ENCODE measurements at regions not wholly inside any gene's neighbourhood (a gene's known extent, or its start where the extent isn't known, plus 50 kb on each side); places are given as distances from the start of the nearest gene placed in this dataset.
"Not testable (repeated sequence)": the region's sequence is repeated elsewhere in the genome, so short reads cannot be mapped to it uniquely, and the experiment has no call there.

DNA sequence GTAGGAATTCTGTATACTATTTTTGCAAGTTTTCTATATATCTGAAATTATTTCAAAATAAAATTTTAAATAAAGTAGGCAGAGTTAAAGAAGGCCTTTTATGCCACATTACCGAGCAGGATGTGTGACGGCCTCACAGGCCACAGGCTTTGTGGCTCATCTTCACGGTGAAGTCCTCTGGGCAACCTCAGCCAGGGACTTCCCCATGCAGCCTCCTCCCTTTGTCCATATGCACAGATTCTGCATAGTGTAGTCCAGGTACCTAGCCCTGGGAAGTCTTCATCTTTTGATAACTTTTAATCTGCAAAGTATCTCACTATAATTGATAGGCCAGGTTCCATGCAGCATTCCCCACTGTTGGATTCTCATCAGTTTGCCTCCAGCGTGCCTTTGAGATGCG lies 62.8 kb downstream of the ARHGAP11B start:
- H3K9me3 ChIP-seq (ENCODE audit: control insufficient read depth in 1 of 2, low read length in 2 of 2); H3K27me3 ChIP-seq (ENCODE audit: low read depth, low read length); H3K27ac ChIP-seq (ENCODE audit: low read length); H3K36me3 ChIP-seq (ENCODE audit: control insufficient read depth in 1 of 2, insufficient read depth in 2 of 2, low read length in 2 of 2); H3K4me3 ChIP-seq (ENCODE audit: low read depth in 1 of 2, low read length in 2 of 2); H3K4me1 ChIP-seq (ENCODE audit: control insufficient read depth in 1 of 2, insufficient read depth in 2 of 2, low read length in 2 of 2): not testable (repeated sequence)

DNA sequence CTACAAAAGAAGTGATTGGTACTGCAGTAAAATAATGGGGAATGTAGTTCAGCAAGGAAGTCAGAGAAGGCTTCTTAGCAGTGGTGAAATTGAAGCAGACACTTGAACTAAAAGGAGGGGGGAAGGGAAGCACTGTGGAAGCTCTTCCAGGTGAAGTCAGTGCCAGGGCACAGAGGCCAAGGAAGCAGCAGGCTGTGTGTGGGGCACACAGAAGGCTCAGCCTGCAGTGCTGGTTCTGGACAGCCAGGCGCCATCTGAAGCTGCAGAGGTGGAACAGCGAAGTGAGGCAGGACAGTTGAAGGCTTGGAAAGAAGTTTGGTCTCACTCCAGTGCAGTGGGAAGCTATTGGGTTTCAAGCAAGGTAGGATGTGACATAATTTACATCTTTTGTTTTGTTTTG lies 64.2 kb downstream of the ARHGAP11B start:
- H3K27ac ChIP-seq (ENCODE audit: low read length); H3K4me3 ChIP-seq (ENCODE audit: low read depth in 1 of 2, low read length in 2 of 2); H3K36me3 ChIP-seq (ENCODE audit: control insufficient read depth in 1 of 2, insufficient read depth in 2 of 2, low read length in 2 of 2); H3K9me3 ChIP-seq (ENCODE audit: control insufficient read depth in 1 of 2, low read length in 2 of 2); H3K4me1 ChIP-seq (ENCODE audit: control insufficient read depth in 1 of 2, insufficient read depth in 2 of 2, low read length in 2 of 2); H3K27me3 ChIP-seq (ENCODE audit: low read depth, low read length): not testable (repeated sequence)

DNA sequence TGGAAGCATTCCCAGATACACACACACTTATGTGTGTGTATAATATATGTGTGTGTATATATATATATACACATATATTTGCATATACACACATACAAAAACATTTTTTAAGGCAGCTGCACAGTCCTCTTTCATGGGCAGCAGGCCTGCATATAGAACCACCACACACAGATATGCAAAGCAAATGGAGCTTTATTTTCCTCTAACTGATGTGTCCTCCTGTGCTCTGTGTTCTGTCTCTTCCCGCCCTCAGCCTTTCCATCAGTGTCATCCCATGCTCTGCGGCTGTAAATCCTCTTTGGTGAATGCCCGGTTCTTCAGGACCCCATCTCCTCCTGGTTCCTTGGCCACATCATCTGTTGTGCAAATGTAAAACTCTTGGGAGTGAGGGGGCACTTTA lies 69.9 kb downstream of the ARHGAP11B start:
- not testable (repeated sequence) for H3K4me3 ChIP-seq (ENCODE audit: low read depth in 1 of 2, low read length in 2 of 2); H3K9me3 ChIP-seq (ENCODE audit: control insufficient read depth in 1 of 2, low read length in 2 of 2); H3K36me3 ChIP-seq (ENCODE audit: control insufficient read depth in 1 of 2, insufficient read depth in 2 of 2, low read length in 2 of 2); H3K27me3 ChIP-seq (ENCODE audit: low read depth, low read length); H3K27ac ChIP-seq (ENCODE audit: low read length); H3K4me1 ChIP-seq (ENCODE audit: control insufficient read depth in 1 of 2, insufficient read depth in 2 of 2, low read length in 2 of 2)

DNA sequence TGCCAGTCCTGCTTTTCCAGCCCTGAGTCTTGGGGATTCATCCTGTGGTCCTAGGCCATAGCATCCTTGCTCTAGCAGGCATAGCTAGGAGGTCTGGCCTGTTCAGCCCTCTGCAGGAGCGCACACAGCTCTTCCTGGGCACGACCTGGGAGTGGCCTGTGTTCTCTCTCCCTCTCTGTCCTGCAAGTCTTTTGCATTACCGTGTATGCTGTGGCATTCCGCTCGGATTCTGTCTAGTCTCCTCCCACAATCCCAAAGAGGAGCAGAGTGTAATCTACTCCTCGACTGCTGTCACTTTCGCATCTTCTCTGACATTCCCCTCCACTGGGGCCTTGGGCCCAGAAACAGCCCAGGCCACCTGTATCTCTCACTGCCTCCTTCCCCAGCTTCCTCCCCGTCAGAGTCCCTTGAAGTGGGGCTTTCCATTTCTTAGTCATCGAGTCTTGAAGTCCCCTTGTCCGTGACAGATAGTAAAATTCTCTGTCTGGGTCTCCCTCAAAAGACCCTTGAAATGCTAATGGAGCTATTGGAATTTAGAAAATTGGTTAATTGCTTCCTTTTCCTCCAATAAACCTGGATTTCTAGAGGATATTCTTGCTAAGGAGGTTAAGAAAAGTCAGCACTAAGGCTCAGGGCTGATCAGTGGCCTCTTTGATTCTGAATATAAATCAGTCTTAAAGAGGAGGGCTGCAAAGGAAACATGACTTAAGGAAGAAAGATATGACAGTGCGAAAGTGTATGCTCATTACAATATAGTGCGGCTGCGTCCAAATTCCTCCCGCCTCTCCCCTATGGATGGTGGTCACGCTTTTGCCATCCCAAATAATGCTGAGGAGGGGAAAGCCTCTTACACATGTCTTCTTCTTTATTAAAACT lies 70.7 kb downstream of the ARHGAP11B start:
- H3K4me1 ChIP-seq (ENCODE audit: control insufficient read depth in 1 of 2, insufficient read depth in 2 of 2, low read length in 2 of 2); H3K27me3 ChIP-seq (ENCODE audit: low read depth, low read length); H3K36me3 ChIP-seq (ENCODE audit: control insufficient read depth in 1 of 2, insufficient read depth in 2 of 2, low read length in 2 of 2); H3K27ac ChIP-seq (ENCODE audit: low read length); H3K4me3 ChIP-seq (ENCODE audit: low read depth in 1 of 2, low read length in 2 of 2); H3K9me3 ChIP-seq (ENCODE audit: control insufficient read depth in 1 of 2, low read length in 2 of 2): not testable (repeated sequence)

DNA sequence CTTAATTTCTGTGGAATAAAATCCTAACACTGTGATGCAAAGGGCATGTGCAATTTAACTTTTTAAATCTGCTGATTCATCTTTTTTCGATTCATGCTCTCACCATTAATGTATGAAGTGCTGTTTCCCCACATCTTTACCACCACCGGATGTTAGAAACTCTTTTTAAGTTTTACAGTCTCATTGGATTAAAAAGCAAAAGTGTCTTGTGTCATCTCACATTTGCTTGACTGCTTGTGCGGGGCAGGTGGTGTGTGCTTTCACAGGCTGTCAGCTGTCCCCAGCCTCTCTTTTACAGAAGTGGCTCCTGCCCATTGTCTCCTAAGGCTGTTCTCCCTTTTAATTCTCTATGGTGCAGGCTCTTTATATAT lies 71.4 kb downstream of the ARHGAP11B start:
- not testable (repeated sequence) for H3K36me3 ChIP-seq (ENCODE audit: control insufficient read depth in 1 of 2, insufficient read depth in 2 of 2, low read length in 2 of 2); H3K27ac ChIP-seq (ENCODE audit: low read length); H3K4me3 ChIP-seq (ENCODE audit: low read depth in 1 of 2, low read length in 2 of 2); H3K9me3 ChIP-seq (ENCODE audit: control insufficient read depth in 1 of 2, low read length in 2 of 2); H3K4me1 ChIP-seq (ENCODE audit: control insufficient read depth in 1 of 2, insufficient read depth in 2 of 2, low read length in 2 of 2); H3K27me3 ChIP-seq (ENCODE audit: low read depth, low read length)

DNA sequence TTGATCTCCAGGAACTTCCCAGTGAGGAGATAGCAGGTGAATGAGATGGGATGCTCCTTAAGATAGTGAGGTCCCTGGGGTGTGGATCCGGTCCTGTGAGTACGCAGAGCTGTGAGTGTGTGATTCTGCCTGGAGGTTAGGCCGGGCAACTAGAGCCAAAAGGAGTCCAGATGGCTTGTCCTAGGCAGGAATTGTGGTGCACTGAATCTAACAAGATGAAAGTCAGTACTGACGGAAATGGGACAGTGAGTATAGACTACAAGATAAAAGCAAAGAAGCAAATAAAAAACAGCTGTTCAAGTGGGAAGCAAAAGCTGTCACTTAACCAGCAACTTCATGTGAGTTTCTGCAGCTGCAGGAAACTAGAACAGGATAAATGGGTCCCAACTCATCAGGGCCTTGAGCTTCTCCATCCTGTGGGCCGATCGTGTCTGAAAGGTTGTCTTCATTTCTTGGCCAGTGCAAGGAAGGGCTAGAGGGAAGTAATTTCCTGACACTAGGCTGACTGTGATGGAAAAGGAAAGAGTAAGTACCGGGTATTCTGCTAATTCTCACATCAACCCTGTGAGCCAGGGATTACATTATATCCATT lies 74.2 kb downstream of the ARHGAP11B start:
- H3K36me3 ChIP-seq (ENCODE audit: control insufficient read depth in 1 of 2, insufficient read depth in 2 of 2, low read length in 2 of 2); H3K27me3 ChIP-seq (ENCODE audit: low read depth, low read length); H3K27ac ChIP-seq (ENCODE audit: low read length); H3K4me1 ChIP-seq (ENCODE audit: control insufficient read depth in 1 of 2, insufficient read depth in 2 of 2, low read length in 2 of 2); H3K4me3 ChIP-seq (ENCODE audit: low read depth in 1 of 2, low read length in 2 of 2); H3K9me3 ChIP-seq (ENCODE audit: control insufficient read depth in 1 of 2, low read length in 2 of 2): not testable (repeated sequence)

DNA sequence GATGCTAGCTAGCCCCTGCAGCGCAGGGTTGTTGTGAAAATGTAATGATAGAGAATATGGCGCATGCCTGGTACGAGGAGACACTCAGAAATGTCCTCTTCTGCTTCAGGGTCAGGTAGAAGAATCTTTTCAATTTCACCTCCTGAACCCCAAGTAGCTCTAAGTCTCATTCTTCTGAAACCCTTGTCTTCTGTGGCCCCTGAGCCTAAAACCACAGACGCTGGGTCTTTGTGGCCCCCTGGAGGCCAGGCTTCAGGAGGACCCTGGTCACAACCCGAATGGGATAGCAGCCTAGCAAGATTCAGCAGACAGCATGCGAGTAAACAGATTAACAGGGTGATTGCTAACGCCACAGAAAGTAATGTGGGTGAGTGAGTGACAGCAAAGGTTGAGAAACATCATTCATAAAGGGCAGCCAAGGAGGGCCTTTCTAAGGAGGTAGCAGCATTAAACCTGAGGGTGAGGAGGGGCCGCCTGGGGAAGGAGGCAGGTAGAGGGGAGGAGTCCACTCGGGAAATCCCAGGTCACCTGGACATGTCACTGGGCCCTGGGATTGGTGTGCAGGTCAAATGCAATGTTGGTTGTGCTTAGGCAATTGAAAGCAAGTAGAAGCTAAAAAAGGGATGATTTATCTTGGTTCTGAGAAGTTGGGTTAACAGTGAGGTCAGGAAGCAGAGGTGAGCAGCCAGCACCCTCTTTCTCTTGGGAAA lies 82.2 kb downstream of the ARHGAP11B start:
- not testable (repeated sequence) for H3K36me3 ChIP-seq (ENCODE audit: control insufficient read depth in 1 of 2, insufficient read depth in 2 of 2, low read length in 2 of 2); H3K27me3 ChIP-seq (ENCODE audit: low read depth, low read length); H3K4me3 ChIP-seq (ENCODE audit: low read depth in 1 of 2, low read length in 2 of 2)

DNA sequence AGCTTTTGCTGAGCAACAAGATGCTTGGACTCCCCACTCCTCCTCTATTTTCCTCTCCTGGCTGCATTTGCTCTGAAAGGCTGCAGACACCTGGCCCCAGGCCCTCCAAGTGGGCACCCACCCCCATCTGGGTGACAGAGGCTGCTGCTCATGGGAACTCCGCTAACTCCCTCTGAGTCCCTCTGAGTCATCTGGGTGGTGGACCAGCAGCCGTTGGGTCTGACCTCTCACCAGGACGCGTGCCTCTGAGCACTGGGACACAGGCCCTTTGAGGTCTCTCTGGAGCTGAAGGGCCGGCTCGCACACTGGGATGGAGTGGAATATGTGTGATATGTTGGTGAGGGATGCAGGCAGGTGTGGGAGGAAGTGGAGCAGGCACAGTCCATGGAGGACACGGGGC lies 82.9 kb downstream of the ARHGAP11B start:
- H3K4me3 ChIP-seq (ENCODE audit: low read depth in 1 of 2, low read length in 2 of 2); H3K9me3 ChIP-seq (ENCODE audit: control insufficient read depth in 1 of 2, low read length in 2 of 2): not testable (repeated sequence)

More for the DNA sequence above, 82.2 kb downstream of the ARHGAP11B start:
- not testable (repeated sequence) for H3K27ac ChIP-seq (ENCODE audit: low read length); H3K4me1 ChIP-seq (ENCODE audit: control insufficient read depth in 1 of 2, insufficient read depth in 2 of 2, low read length in 2 of 2); H3K9me3 ChIP-seq (ENCODE audit: control insufficient read depth in 1 of 2, low read length in 2 of 2)

DNA sequence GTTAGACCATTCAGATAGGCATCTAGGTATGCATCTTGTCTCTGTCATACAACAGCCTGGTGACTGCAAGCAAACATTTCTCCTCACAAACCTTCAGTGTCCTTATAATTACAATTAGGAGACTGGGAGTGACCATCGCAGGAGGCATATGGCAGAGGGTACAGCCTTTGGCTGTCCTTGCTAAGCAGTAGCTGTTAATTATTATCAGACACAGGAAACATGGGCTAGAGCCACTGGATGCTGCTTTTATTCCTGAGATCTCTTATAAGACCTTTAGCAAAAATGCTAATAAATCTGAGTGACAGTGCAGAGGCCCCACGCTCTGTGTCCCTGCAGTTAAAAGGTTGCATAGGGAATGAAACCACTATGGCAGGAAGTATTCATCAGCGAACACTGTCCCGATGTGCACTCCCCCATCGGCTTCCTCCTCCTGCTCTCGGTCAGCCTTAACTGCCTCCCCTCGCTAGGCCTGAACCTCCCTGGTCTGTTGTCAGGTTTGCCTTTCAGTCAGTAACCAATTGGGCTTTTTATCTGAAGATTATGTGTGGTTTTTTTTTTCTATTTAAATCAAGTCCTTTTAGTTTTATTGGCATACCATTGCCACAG lies 92.2 kb downstream of the ARHGAP11B start:
- H3K9me3 ChIP-seq (ENCODE audit: control insufficient read depth in 1 of 2, low read length in 2 of 2); H3K36me3 ChIP-seq (ENCODE audit: control insufficient read depth in 1 of 2, insufficient read depth in 2 of 2, low read length in 2 of 2); H3K27ac ChIP-seq (ENCODE audit: low read length): not testable (repeated sequence)

More for the DNA sequence above, 82.9 kb downstream of the ARHGAP11B start:
- H3K4me1 ChIP-seq (ENCODE audit: control insufficient read depth in 1 of 2, insufficient read depth in 2 of 2, low read length in 2 of 2); H3K36me3 ChIP-seq (ENCODE audit: control insufficient read depth in 1 of 2, insufficient read depth in 2 of 2, low read length in 2 of 2); H3K27ac ChIP-seq (ENCODE audit: low read length); H3K27me3 ChIP-seq (ENCODE audit: low read depth, low read length): not testable (repeated sequence)

DNA sequence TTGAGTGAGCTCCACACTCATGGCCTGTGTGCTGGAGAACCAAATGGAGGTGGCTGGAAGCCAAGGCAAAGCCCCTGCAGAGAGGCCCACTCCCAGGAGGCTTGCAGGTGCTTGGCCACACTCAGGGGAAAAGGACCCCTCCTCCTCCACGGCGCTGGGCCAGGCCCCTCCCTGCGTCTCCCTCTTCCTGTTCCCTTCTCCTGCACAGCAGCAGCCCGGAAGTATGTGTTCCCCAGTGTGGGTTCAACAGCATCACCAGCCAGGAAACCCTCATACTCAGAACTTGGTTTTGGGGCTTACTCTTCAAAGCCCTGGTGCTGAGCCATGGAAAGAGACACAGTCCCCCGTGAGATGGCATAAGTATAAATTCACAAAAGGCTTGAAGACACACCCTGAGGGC lies 93.4 kb downstream of the ARHGAP11B start:
- H3K4me1 ChIP-seq (ENCODE audit: control insufficient read depth in 1 of 2, insufficient read depth in 2 of 2, low read length in 2 of 2); H3K27me3 ChIP-seq (ENCODE audit: low read depth, low read length); H3K27ac ChIP-seq (ENCODE audit: low read length): not testable (repeated sequence)

More for the DNA sequence above, 92.2 kb downstream of the ARHGAP11B start:
- not testable (repeated sequence) for H3K4me3 ChIP-seq (ENCODE audit: low read depth in 1 of 2, low read length in 2 of 2); H3K4me1 ChIP-seq (ENCODE audit: control insufficient read depth in 1 of 2, insufficient read depth in 2 of 2, low read length in 2 of 2); H3K27me3 ChIP-seq (ENCODE audit: low read depth, low read length)

DNA sequence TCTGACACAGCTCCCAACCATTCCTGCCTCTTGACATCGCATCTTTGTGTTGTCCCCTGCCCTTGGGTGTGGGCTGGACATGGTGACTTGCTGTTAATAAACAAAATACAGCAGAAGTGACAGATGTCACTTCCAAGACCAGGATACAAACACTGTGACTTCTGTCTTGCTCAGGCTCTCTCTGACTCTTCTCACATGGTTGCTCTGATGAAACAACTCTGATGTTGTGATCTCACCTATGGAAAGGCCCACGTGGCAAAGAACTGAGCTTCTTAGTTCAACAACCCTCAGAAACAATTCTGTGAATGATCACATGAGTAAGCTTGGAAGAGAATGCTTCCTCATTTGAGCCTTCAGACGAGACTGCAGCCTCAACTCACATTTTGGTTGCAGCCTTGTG lies 94.9 kb downstream of the ARHGAP11B start:
- H3K9me3 ChIP-seq (ENCODE audit: control insufficient read depth in 1 of 2, low read length in 2 of 2); H3K27ac ChIP-seq (ENCODE audit: low read length); H3K27me3 ChIP-seq (ENCODE audit: low read depth, low read length); H3K4me3 ChIP-seq (ENCODE audit: low read depth in 1 of 2, low read length in 2 of 2); H3K36me3 ChIP-seq (ENCODE audit: control insufficient read depth in 1 of 2, insufficient read depth in 2 of 2, low read length in 2 of 2); H3K4me1 ChIP-seq (ENCODE audit: control insufficient read depth in 1 of 2, insufficient read depth in 2 of 2, low read length in 2 of 2): not testable (repeated sequence)

More for the DNA sequence above, 93.4 kb downstream of the ARHGAP11B start:
- not testable (repeated sequence) for H3K36me3 ChIP-seq (ENCODE audit: control insufficient read depth in 1 of 2, insufficient read depth in 2 of 2, low read length in 2 of 2); H3K9me3 ChIP-seq (ENCODE audit: control insufficient read depth in 1 of 2, low read length in 2 of 2); H3K4me3 ChIP-seq (ENCODE audit: low read depth in 1 of 2, low read length in 2 of 2)
